Dedifferentiated amniotic fluid mesenchymal stem cell (primary cell): ENCODE measurements at regions not wholly inside any gene's neighbourhood (a gene's known extent, or its start where the extent isn't known, plus 50 kb on each side); places are given as distances from the start of the nearest gene placed in this dataset.

Source experiments
- DNase-seq: peaks from one replicate; pipeline ENCODE4 v3.0.0-alpha.2; 2016; ENCODE audit errors: extremely low spot score

DNA sequence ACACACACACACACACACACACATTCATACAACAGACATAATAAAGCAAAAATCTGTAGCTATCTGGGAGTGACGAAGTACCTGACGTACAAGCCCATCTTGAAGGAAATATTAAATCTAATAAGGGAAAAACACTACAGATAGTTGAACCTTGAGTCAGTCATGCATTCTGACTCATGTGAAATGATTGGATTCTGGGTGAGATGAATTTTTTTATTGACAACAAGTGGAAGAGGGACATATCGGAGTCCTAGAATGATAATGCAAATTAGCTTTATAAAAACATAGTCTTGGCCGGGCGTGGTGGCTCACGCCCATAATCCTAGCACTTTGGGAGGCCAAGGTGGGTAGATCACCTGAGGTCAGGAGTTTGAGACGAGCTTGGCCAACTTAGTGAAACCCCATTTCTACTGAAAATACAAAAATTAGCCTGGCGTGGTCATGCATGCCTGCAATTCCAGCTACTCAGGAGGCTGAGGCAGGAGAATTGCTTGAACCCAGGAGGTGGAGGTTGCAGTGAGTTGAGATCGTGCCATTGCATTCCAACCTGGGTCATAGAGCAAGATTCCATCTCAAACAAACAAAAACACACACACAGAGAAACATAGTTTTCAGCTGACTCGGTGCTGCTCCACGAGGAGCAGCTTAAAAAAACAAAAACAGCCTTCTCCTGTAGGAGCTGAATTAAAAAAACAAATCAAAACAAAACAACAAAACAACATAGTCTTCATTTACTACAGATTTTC is 154.4 kb upstream of the MKLN1 start:
- DNase-seq = no peak

DNA sequence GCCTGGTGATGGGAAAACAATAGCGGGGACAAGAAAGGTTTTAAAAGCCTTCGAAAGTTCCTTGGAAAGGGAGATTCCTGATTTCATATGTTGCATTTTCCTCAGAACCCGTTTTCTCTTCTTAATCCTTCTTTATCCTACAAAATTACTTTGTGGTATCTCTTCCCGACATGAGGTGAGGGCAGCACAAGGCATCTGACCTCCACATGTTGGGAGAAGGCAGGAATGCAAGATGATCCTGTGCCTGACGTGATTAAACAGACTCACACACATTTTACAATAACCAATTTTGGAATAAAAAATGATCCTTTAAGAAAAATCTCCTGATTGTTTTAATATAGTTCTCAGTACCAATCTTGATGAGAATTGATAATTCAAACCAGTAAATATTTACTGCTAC is 153.3 kb upstream of the MKLN1 start:
- DNase-seq = no peak

DNA sequence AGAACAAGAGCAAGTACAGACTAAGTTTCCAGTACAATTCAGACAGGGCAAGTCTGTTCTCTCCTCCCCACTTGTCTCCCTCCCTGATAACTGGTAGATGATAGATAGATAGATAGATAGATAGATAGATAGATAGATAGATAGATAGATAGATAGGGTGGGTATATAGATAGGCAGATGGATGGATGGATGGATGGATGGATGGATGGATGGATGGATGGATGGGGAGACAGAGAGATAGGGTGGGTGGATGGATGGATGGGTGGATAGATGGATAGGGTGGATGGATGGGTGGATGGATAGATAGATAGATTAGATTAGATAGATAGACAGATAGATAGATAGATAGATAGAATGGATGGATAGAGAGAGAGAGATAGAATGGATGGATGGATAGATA is 152.8 kb upstream of the MKLN1 start:
- no peak for DNase-seq

DNA sequence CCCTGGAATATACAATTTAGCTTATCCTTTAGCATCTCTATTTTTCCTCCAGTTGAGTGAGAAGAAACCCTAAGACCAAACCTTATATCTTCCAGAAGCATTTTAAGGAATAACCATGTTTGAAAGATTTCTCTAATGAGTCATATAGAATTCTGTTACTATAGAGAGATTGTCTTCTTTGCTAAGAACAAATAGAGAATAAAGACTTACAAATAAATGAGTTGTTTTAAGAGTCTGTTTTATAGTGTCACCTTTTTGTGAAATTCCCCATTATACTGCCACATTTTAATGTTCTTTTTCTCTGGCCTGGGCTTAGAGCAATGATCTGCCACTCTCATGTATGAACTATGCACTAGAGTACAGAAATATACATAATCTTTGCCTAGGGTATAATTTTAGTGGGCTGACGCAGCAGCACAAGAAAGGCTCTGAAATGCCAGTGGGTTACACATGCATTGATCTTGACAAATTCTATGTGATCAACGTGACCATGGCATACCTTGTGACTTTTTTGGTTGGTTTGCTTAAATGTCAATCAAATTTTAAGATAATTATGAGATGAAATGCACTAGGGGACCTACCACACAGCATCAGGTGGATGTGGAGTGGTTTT is 145.1 kb upstream of the MKLN1 start:
- DNase-seq = no peak

DNA sequence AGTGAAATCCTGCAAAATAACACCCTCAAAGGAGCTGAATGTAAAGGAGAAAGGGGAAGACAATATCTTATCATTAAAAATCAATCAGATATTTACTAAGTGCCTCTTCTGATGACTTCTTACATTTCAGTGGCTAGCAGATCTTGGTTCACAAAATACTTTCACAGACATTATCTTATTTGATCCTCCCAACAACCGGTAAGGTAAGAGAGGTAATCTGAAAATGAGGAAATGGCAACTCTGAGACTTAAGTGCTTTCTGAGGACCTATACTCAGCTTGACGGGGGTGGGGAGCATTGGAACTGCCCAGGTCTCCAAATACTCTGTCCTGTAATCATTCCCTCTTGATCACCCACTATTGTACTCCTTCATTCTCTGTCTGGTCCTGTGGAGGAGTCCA is 144.6 kb upstream of the MKLN1 start:
- DNase-seq = no peak

DNA sequence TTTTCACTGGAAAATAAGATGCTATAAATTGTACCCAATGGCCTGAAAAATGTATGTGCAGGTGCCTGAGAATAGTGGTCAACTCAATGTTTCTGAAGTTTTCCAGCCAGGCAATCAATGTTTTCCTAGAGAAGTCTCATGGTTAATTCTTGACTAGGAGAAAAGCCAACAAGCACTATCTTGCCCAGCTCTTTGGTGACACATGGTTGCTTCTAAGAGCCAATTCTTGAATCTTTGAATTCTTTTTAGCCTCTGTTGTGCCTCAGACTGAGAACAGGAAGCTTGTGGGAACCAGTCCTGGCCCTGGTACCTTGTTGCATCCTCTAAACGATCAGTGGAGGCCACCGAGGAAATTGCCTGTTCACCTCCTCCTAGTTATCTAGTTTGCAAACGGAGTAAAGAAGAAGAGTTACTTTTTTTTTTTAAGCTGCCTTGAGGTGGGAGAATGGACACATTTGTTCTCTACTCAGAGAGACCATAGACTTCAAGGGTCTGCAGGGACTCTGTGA is 144.0 kb upstream of the MKLN1 start:
- DNase-seq = no peak

DNA sequence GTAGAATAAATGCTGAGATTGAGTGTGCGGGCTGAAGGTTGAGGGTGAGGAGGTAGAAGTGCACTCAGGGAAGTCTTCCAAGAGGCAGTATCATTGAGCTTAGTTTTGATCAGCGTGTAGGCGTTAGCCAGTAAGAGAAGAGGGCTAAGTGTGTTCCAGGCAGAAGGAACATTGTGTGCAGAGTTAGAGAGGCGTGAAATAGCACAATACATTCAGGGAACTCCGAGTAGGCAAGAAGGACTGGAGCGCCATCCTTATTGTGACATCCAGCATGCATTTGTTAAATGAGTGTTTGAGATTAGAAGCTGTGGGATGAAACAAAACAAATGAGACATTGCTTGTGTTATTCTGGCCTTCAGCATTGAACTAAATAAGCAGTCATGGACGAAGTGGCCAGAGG is 140.9 kb upstream of the MKLN1 start:
- DNase-seq = no peak

DNA sequence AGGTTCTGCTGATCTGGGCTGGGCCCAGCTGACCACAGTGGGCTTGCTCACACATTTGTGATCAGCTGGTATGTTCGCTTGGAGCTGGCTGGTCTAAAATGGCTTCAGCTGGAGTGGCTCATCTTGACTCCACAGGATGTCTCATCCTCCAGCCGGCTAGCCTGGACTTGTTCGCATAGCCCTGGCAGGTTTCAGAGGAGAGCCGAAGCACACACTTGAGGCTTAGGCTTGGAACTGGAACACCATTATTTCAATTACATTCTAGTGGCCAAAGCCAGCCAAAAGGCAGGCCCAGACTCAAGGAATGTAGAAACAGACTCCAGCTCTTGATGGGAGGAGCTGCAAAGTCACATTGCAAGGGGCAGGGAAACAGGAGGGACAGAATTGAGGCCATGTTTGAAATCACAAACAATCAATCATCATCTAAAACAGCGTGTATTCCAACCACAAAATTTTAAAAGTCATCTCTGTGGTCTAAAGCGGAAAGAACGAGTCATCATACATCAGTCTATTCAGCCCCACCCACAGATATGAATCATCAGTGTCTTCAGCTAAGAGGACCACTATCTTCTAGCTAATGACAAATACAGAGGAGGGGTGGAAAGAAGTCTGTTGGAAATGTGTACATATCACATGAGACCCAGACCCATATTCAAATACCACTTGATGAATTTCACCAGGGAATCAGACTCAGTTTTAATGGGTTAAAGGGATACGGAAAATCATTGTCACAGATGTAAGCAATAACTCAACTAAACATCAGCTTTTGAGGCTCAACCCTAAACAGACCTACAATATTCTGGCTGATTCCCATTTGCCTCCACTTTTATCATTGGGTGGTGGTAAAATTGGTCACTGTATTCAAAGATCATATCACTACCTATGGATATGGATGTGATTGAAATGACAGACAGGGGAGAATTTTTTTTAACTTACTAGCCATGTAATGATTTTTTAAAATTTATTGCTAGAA is 139.0 kb upstream of the MKLN1 start:
- peak; percentile 86 for DNase-seq

DNA sequence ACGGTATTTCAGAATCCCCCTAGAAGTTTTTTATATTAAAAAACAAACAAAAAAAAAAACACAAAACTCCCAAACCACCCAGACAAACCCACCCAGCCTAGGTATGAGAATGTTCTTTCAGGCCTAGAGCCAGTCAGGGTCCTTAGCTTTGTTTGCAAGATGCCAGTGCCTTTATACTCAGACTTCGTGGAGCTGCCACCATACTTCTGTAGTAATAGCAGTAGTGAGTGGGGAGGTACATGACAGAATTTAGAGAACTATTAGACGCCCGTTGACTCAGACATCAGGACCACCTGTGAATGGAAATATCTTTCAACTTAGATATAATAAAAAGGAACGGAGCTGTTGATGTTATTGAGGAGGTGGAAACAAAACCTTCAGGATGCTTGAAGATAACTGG is 138.2 kb upstream of the MKLN1 start:
- DNase-seq = no peak

DNA sequence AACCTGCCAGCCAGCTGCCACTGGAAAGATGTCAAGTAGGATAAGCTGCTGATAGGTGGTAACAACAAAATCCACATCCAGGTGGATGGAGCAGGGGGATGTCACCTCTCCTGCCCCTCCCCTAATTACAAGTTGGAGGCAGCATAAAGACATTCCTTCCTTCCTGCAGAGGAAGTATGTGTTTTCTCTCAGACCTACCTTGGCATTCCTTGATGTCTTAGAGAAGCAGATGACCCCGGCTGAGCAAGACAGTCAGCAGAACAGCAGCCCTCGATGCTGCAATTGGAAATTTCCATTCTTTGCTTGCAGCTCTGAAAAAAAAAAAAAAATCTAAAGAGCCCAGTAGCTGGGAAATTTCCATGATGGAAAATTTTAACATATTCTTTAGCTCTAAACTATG is 137.5 kb upstream of the MKLN1 start:
- peak; percentile 27 for DNase-seq

DNA sequence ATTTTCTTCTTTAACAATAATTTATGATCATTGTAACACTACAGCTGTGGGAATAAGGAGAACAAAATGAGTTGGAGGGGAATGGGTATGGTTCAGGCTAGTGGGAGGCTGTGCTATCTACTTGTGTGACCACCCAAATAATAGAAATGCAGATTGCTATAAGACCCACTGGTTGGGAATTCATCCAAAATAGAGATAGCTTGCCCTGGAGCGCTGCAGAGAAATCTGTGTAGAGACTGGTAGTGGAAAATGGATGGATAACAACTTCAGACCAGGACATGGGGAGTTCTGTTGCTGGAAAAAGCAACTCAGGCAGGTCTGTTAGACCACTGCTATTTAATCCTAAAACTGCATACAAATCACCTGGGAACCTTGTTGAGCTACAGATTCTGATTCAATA is 137.1 kb upstream of the MKLN1 start:
- no peak for DNase-seq

DNA sequence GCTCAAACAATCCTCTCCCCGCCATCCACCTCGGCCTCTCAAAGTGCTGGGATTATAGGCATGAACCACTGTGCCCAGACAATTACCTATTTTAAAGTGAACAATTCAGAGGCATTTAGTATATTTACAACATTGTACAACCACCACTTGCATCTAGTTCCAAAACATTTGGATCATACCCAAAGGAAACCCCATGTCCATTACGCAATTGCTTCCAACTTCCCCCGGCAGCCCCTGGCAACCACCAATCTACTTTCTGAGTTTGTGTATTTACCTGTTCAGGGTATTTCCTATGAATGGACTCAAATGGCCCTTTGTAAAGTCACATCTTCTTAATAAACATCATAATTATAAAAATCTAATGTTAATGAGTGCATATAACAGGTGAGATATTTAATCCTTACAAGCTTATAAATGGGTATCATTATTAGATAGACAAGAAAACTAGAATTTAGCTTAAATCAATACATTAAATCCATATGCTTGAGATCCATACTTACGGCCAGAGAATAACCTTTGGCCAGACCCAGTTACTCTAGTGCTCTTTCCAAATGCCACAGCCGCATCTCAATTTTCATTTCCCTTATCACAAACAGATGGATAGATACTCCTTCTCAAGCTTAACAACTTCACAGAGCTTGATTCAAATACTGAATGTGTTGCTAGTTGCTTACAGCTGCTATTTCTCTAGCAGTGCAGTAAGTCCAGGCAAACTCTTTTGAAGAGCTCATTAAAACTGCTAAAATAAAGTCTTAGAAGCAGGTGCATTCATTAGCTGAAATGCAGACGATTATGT is 133.4 kb upstream of the MKLN1 start:
- no peak for DNase-seq

DNA sequence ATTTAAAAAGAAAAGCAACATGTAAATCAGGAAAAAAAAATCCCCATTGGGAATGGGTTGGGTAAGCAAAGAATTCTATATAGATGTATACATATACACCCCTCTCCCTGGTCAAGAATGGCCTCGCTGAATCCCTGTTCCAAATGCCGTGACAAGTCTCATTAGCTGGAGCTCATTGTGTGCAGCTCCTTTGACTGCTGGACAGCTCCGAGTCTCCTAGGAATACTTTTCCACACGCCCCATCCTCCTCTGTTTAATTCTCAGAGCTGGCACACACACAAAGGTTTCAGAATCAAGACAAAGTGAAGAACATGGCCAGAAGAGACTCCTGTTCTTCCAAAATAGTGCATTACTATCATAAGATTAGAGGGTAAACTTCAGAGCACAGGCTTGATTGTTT is 130.9 kb upstream of the MKLN1 start:
- DNase-seq = no peak

DNA sequence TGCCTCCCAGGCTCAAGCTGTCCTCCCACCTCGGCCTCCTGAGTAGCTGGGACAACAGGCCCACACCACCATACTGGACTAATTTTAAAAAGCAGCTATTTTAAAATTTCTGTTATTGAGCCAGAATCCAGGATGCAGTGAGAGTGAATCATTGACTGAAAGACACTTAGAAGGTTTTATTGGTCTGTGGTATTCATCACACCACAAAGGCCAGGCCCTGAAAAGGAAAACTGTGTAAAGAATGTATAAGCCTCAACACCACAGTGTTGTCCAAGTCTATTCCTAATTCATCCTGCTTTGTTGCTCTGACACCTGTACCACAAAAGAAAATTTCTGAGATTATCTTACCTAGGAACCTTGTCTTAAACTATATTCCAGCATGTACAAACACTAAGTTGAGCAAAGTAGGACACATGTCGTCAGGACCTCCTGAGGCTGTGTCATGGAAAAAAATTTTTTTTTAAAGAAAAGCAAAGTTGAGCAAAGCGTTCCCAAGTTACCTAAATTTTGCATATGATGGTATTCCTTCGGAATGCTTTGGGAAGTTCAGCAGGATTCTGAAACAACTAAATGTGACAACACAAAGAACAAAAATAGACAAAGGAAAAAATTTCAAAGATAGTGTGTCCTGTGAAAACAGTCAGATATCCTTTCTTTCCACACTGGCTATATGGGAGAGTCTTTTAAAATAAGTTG is 129.6 kb upstream of the MKLN1 start:
- DNase-seq = no peak

DNA sequence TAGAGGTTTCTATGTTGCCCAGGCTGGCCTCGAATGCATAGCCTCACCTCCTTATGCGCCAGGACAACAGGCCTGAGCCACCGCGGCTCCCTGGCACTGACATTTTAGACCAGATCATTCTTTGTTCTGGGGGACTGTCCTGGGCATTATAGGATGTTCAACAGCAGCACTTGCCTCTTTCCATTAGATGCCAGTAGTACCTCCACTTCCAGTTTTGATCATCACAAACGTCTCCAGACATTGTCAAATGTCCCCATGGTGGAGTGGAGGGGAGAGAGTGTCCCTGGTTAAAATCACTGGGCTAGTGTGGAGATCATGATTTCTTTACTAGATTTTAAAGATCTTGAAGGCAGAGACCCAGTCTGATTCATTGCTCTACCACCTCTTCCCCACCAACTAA is 125.2 kb upstream of the MKLN1 start:
- no peak for DNase-seq

DNA sequence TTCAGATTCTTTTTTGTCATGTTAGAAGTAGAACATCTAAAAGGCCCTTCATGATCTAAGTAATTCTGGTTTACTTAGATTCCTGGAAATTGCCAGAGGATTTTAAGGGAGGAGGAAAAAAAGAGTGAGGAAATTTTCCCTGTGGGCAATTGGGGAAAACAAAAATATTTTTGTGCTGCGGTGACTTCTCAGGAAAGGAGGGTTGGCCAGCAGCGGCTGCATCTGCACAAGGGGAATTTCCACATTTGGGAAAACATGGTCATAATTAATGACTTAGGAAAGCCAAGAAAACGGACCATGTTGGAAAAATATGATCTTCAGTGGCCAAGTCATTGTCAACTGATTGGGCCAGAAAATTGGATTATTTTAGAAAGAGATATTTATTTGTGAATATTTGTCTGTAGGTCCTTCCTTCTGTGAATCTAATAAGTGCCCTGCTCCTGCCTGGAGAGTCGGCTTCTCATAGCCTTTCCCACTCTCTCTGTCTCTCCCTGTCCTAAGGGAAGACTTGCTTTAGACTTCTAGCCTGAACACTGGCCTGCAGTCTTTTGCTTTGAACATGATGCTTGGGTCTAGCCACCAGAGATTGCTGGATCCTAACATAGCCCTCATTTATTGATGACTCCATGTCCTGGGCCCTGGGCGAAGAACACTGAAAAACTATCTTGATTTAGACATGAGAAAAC is 124.2 kb upstream of the MKLN1 start:
- DNase-seq = no peak

DNA sequence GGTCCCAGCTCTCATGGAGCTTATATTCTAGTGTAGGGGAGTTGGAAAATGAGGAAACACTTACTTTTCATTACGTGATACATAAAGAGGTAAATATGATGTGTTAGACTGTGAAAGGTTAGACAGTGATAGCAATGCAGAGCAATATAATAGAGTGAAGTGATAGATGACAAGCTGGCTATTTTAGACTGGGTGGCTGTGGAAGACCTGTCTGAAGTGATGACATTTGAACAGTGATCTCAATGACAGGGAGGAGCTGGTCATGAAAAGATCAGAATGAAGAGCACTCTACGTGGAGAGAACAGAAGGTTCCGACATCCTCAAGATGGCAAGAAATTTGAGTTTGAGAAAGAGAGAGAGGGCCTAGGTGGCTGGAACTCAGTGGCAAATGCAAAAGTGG is 118.9 kb upstream of the MKLN1 start:
- no peak for DNase-seq

DNA sequence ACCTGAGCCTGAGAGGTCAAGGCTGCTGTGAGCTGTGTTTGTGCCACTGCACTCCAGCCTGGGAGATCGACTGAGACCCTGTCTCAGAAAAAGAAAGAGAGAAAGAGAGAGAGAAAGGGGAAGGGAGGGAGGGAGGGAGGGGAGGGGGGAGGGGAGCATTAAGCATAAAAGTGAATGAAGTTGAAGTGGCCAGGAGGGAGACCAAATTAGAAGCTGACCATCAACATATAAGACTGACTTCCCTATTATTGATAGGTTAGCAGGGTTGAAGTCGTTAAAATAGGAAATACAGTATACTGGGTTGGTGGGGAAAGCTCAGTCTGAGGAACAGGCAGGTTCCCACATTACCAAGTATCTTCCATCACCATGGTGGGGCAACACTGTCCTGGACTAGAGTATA is 117.1 kb upstream of the MKLN1 start:
- DNase-seq = no peak

DNA sequence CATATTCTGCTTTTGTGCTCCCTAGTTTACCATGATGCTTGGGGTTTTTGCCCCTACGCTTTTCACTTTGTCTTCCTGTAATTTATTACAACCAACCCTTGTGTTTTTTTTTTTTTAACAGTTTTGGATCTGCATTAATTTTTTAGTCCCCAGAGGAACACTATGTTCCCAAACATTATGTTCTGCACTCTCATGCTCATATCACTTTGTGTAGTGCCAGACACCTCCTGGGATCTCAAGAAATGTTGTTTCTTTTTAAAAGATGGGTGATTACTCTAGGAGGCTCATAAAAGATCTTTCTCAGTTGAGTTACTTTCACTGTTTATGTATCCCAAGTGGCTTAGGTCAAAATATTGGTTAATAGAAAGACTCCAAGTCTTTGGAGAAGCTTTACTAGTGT is 116.2 kb upstream of the MKLN1 start:
- DNase-seq = no peak

DNA sequence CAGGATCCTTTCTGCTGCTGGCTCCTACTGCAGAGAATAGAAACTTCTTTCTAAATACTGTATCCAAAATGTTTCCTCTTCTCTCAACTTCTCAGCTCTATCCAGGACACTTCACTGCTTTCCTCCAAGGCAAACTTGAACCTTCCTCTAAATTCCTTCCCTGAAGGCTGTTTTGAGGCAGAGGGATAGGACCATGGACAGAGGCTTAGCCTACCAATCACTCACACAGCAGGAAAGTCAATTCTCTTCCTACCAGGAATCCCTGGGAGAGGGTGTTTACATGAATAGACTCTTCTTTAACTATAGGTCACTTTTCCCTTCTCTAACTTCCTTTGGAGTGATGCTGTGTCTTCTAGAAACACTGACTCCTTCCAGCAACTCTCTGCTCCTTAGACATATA is 115.6 kb upstream of the MKLN1 start:
- no peak for DNase-seq

DNA sequence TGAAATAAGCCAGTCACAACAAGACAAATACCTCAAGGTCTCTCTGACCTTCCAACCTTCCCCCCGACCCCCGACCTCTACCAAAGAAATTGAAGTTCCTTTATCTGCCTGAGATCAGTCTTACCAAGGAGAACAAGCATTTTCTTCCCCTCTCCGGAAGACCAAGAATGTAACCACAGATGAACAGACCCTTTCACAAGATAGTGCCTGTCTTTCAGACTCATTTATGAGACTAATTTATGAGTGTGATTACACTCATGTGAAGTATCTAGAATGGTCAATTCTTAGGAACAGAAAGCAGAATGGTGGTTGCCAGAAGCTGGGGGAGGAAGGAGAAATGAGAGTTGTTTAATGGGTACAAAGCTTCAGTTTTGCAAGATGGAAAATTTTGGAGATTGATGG is 108.9 kb upstream of the MKLN1 start:
- DNase-seq = no peak
